H9 (cell line): ENCODE measurements at regions not wholly inside any gene's neighbourhood (a gene's known extent, or its start where the extent isn't known, plus 50 kb on each side); places are given as distances from the start of the nearest gene placed in this dataset.

Source experiments
- DNase-seq: peaks from one replicate; pipeline ENCODE4 v3.0.0-alpha.2; 2017
- H2AFZ ChIP-seq: one replicate; pipeline ENCODE4 v1.6.1; 2013; ENCODE audit warnings: mild to moderate bottlenecking, low read length, control low read depth, moderate library complexity
- H2AK5ac ChIP-seq: 2 replicates; pipeline ENCODE4 v1.6.1; 2013; ENCODE audit warnings: low read length, control low read depth, mixed read lengths; ENCODE audit not compliant: insufficient read length
- H2BK120ac ChIP-seq: one replicate; pipeline ENCODE4 v1.6.1; 2013; ENCODE audit warnings: low read depth, mild to moderate bottlenecking, low read length, control low read depth, inconsistent platforms; ENCODE audit not compliant: poor library complexity, severe bottlenecking
- H2BK12ac ChIP-seq: 2 replicates; pipeline ENCODE4 v1.6.1; 2013; ENCODE audit warnings: low read length, control low read depth, mixed read lengths, low read depth; ENCODE audit not compliant: insufficient read length
- H2BK15ac ChIP-seq: 2 replicates; pipeline ENCODE4 v1.6.1; 2013; ENCODE audit warnings: low read depth, low read length, control low read depth
- H2BK20ac ChIP-seq: one replicate; pipeline ENCODE4 v1.6.1; 2013; ENCODE audit warnings: low read depth, mild to moderate bottlenecking, low read length, control low read depth, inconsistent platforms; ENCODE audit not compliant: poor library complexity, severe bottlenecking
- H2BK5ac ChIP-seq: 2 replicates; pipeline ENCODE4 v1.6.1; 2013; ENCODE audit warnings: low read length, control low read depth, mixed read lengths; ENCODE audit not compliant: insufficient read length
- H3K14ac ChIP-seq: 2 replicates; pipeline ENCODE4 v1.6.1; 2013; ENCODE audit warnings: low read length, control low read depth; ENCODE audit not compliant: insufficient read depth
- H3K18ac ChIP-seq: 2 replicates; pipeline ENCODE4 v1.6.1; 2013; ENCODE audit warnings: low read depth, mild to moderate bottlenecking, mixed read lengths, low read length, control low read depth; ENCODE audit not compliant: insufficient read length
- H3K23ac ChIP-seq: 2 replicates; pipeline ENCODE4 v1.6.1; 2013; ENCODE audit warnings: low read length, control low read depth, mixed read lengths, low read depth; ENCODE audit not compliant: insufficient read length
- H3K23me2 ChIP-seq: 2 replicates; pipeline ENCODE4 v1.6.1; 2013; ENCODE audit warnings: low read depth, mild to moderate bottlenecking, mixed read lengths, low read length, control low read depth; ENCODE audit not compliant: insufficient read length, poor library complexity, severe bottlenecking
- H3K27ac ChIP-seq: 2 replicates; pipeline ENCODE4 v1.5.1; 2013; ENCODE audit warnings: low read length, control low read depth, mixed read lengths, low read depth; ENCODE audit not compliant: insufficient read length
- H3K27me3 ChIP-seq: 2 replicates; pipeline ENCODE4 v1.6.1; 2013; ENCODE audit warnings: low read length, control low read depth, inconsistent platforms; ENCODE audit not compliant: insufficient read depth
- H3K4ac ChIP-seq: 2 replicates; pipeline ENCODE4 v1.6.1; 2013; ENCODE audit warnings: low read depth, mild to moderate bottlenecking, control low read depth, inconsistent platforms, low read length, moderate library complexity
- H3K4me1 ChIP-seq: 2 replicates; pipeline ENCODE4 v1.6.1; 2013; ENCODE audit warnings: low read length, control low read depth, inconsistent platforms; ENCODE audit not compliant: insufficient read depth
- H3K4me2 ChIP-seq: 2 replicates; pipeline ENCODE4 v1.6.1; 2013; ENCODE audit warnings: low read length, control low read depth, mixed read lengths; ENCODE audit not compliant: insufficient read length, insufficient read depth
- H3K56ac ChIP-seq: 2 replicates; pipeline ENCODE4 v1.6.1; 2013; ENCODE audit warnings: low read depth, mild to moderate bottlenecking, mixed read lengths, low read length, control low read depth; ENCODE audit not compliant: insufficient read length
- H3K79me1 ChIP-seq: 2 replicates; pipeline ENCODE4 v1.6.1; 2013; ENCODE audit warnings: low read depth, mild to moderate bottlenecking, moderate library complexity, low read length, control low read depth, inconsistent platforms; ENCODE audit not compliant: insufficient read depth, poor library complexity, severe bottlenecking
- H3K79me2 ChIP-seq: 2 replicates; pipeline ENCODE4 v1.6.1; 2013; ENCODE audit warnings: low read length, control low read depth, inconsistent platforms; ENCODE audit not compliant: insufficient read depth
- H3K9ac ChIP-seq: 2 replicates; pipeline ENCODE4 v1.6.1; 2013; ENCODE audit warnings: low read length, control low read depth, mixed read lengths; ENCODE audit not compliant: insufficient read length; ENCODE audit errors: extremely low read depth
- H3K9me3 ChIP-seq: one replicate; pipeline ENCODE4 v1.6.1; 2013; ENCODE audit warnings: low read depth, low read length, inconsistent platforms; ENCODE audit not compliant: control insufficient read depth
- H3T11ph ChIP-seq: one replicate; pipeline ENCODE4 v1.6.1; 2013; ENCODE audit warnings: mild to moderate bottlenecking, low read length, control low read depth, inconsistent platforms
- H4K20me1 ChIP-seq: one replicate; pipeline ENCODE4 v1.6.1; 2013; ENCODE audit not compliant: control insufficient read depth, insufficient read length, insufficient read depth
- H4K5ac ChIP-seq: 2 replicates; pipeline ENCODE4 v1.6.1; 2013; ENCODE audit warnings: low read depth, mild to moderate bottlenecking, mixed read lengths, low read length, control low read depth; ENCODE audit not compliant: insufficient read length
- H4K8ac ChIP-seq: replicated peaks from 2 replicates; pipeline ENCODE4 v1.6.1; 2013; ENCODE audit warnings: low read length, control low read depth, mixed read lengths, low read depth; ENCODE audit not compliant: insufficient read length
- H4K91ac ChIP-seq: 2 replicates; pipeline ENCODE4 v1.6.1; 2013; ENCODE audit warnings: low read depth, mild to moderate bottlenecking, moderate library complexity, mixed read lengths, low read length, control low read depth; ENCODE audit not compliant: insufficient read length
- H3K27ac Mint-ChIP-seq, 3 experiments: 2 replicates in 2 of 3; 3 replicates in 1 of 3; pipeline ENCODE4 v1.8.0; 2020 to 2021; ENCODE audit warnings: mixed read lengths in 3 of 3, mild to moderate bottlenecking in 1 of 3, moderate library complexity in 1 of 3
- H3K27me3 Mint-ChIP-seq: 2 replicates; pipeline ENCODE4 v1.8.0; 2021; ENCODE audit warnings: low read depth, mild to moderate bottlenecking, moderate library complexity, mixed read lengths
- H3K36me3 Mint-ChIP-seq, 3 experiments: 2 replicates in 2 of 3; 3 replicates in 1 of 3; pipeline ENCODE4 v1.8.0; 2020 to 2021; ENCODE audit warnings: low read depth in 3 of 3, mixed read lengths in 3 of 3; ENCODE audit not compliant: insufficient read depth in 1 of 3
- H3K4me1 Mint-ChIP-seq, 2 experiments: 2 replicates each; pipeline ENCODE4 v1.8.0; 2020; ENCODE audit warnings: mixed read lengths in 2 of 2
- H3K4me3 Mint-ChIP-seq, 2 experiments: 2 replicates in 1 of 2; 3 replicates in 1 of 2; pipeline ENCODE4 v1.8.0; 2020 to 2021; ENCODE audit warnings: mild to moderate bottlenecking in 2 of 2, mixed read lengths in 2 of 2, moderate library complexity in 1 of 2
- H3K9me3 Mint-ChIP-seq, 2 experiments: 2 replicates in 1 of 2; 3 replicates in 1 of 2; pipeline ENCODE4 v1.8.0; 2020; ENCODE audit warnings: mild to moderate bottlenecking in 2 of 2, mixed read lengths in 2 of 2, moderate library complexity in 1 of 2
- TF ChIP-seq, protein P1 (sequence below): fragments of 200-600 bp; sonication (generic); conservative IDR thresholded peaks from 3 replicates; pipeline ENCODE4 v1.8.0; 2021; ENCODE audit warnings: antibody characterized with exemption, mild to moderate bottlenecking

DNA sequence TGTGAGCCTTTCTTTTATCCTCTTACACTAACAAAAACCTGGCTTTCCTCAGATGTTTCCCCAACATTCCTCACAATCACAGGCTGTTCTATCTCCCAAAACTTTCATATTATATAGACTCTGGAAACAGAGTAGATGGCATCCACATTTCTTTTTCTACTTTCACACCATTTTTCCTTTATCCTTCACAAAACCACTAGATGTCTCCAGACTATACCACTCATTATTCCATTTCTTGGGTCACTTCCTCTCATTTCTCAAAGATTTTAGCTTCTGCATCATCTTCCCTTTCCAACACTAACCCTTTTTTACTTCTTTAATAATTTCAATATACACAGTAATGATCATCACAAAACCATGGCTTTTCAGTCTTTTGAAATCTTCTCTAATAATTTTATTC is 286.0 kb upstream of the DEPDC1 start:
- no peak overlapping the region for H3T11ph ChIP-seq
- H3K23me2 ChIP-seq, result no peaks in the 10 kb centered on the region
- H3K56ac ChIP-seq, result no peak overlapping the region
- H3K27me3 Mint-ChIP-seq, result no peaks in the 10 kb centered on the region
- H4K8ac ChIP-seq, result no peak overlapping the region
- H3K4me2 ChIP-seq, result no peak overlapping the region
- no peaks in the 10 kb centered on the region for H4K20me1 ChIP-seq
- no peak overlapping the region for H4K91ac ChIP-seq
- no peak overlapping the region for H3K14ac ChIP-seq
- no peak overlapping the region for H3K4ac ChIP-seq
- H3K4me1 ChIP-seq, result no peaks in the 10 kb centered on the region
- H2BK5ac ChIP-seq, result no peak overlapping the region
- no peaks in the 10 kb centered on the region for H3K79me1 ChIP-seq
- no peak overlapping the region for H3K27ac ChIP-seq
- H3K27ac Mint-ChIP-seq, result no peak overlapping the region
- no peak overlapping the region for H3K4me3 Mint-ChIP-seq
- H3K27me3 ChIP-seq, result no peaks in the 10 kb centered on the region
- H3K36me3 Mint-ChIP-seq, result peaks cover 9 to 10% (median 9%) of the 10 kb centered on the region in 3 experiments
- no peak overlapping the region for H2BK15ac ChIP-seq
- TF ChIP-seq, protein P1, sequence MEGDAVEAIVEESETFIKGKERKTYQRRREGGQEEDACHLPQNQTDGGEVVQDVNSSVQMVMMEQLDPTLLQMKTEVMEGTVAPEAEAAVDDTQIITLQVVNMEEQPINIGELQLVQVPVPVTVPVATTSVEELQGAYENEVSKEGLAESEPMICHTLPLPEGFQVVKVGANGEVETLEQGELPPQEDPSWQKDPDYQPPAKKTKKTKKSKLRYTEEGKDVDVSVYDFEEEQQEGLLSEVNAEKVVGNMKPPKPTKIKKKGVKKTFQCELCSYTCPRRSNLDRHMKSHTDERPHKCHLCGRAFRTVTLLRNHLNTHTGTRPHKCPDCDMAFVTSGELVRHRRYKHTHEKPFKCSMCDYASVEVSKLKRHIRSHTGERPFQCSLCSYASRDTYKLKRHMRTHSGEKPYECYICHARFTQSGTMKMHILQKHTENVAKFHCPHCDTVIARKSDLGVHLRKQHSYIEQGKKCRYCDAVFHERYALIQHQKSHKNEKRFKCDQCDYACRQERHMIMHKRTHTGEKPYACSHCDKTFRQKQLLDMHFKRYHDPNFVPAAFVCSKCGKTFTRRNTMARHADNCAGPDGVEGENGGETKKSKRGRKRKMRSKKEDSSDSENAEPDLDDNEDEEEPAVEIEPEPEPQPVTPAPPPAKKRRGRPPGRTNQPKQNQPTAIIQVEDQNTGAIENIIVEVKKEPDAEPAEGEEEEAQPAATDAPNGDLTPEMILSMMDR, result peak; percentile 48; the same call in 2 of the 3 replicates
- H2AFZ ChIP-seq, result no peak overlapping the region
- no peak overlapping the region for H2BK120ac ChIP-seq
- no peak overlapping the region for H2BK20ac ChIP-seq
- no peaks in the 10 kb centered on the region for H3K9me3 ChIP-seq
- H3K9me3 Mint-ChIP-seq, result peaks cover 12 to 16% of the 10 kb centered on the region in 2 experiments
- no peak overlapping the region for H3K18ac ChIP-seq
- H2AK5ac ChIP-seq, result no peak overlapping the region
- H2BK12ac ChIP-seq, result no peak overlapping the region
- H3K23ac ChIP-seq, result no peak overlapping the region
- H4K5ac ChIP-seq, result no peak overlapping the region
- no peak overlapping the region for H3K9ac ChIP-seq
- no peaks in the 10 kb centered on the region for H3K4me1 Mint-ChIP-seq
- H3K79me2 ChIP-seq, result no peaks in the 10 kb centered on the region
- no peak for DNase-seq
